AG04450 (cell line): ENCODE measurements at regions not wholly inside any gene's neighbourhood (a gene's known extent, or its start where the extent isn't known, plus 50 kb on each side); places are given as distances from the start of the nearest gene placed in this dataset.

Experiments
- CTCF ChIA-PET: fragments of 300-600, 350-600 bp; formaldehyde crosslinking; extraction: SDS; loops from one replicate; lab custom pipeline; 2022; ENCODE audit warnings: antibody characterized with exemption, inconsistent platforms; lab: Charles Lee
- POLR2A ChIA-PET: fragments of 350-600 bp; formaldehyde crosslinking; extraction: SDS; loops from one replicate; lab custom pipeline; 2021; ENCODE audit warnings: antibody characterized with exemption, inconsistent platforms; lab: Yijun Ruan, JAX
- DNase-seq: peaks from one replicate; pipeline ENCODE4 v3.0.0-alpha.2; 2011; ENCODE audit warnings: low read depth, low spot score
- H3K27ac ChIP-seq: one replicate; pipeline ENCODE4 v1.5.1; 2012; ENCODE audit warnings: low read depth, low read length, control low read depth
- H3K27me3 ChIP-seq: one replicate; pipeline ENCODE4 v1.6.0; 2012; ENCODE audit warnings: low read length; ENCODE audit not compliant: control insufficient read depth, insufficient read depth
- H3K4me3 ChIP-seq: 2 replicates; pipeline ENCODE4 v1.5.1; 2011; ENCODE audit warnings: mild to moderate bottlenecking, low read depth, low read length, control low read depth
- H3K9me3 ChIP-seq: 2 replicates; pipeline ENCODE4 v1.5.1; 2012; ENCODE audit warnings: low read length; ENCODE audit not compliant: control insufficient read depth, insufficient read depth
- CTCF ChIP-seq: IDR thresholded peaks from 2 replicates; pipeline ENCODE4 v1.5.1; 2011; ENCODE audit warnings: low read depth, low read length, control low read depth, inconsistent platforms

- no peak overlapping the region for H3K4me3 ChIP-seq
- no peaks in the 10 kb centered on the region for H3K9me3 ChIP-seq
- TF ChIP-seq CTCF: no peak
- DNase-seq: no peak
- CTCF ChIA-PET: no interaction called here
- H3K27me3 ChIP-seq: no peaks in the 10 kb centered on the region
- POLR2A ChIA-PET: no interaction called here
- H3K27ac ChIP-seq: no peak overlapping the region
Observed at GRCh38 chr6:19663479-19663878, 173.7 kb upstream of the ID4 start.

- no peak for TF ChIP-seq CTCF
- POLR2A ChIA-PET: no interaction called here
Observed at GRCh38 chr6:19664050-19664449, 173.1 kb upstream of the ID4 start.

GRCh38 chr6:19664878-19665612 is 172.1 kb upstream of the ID4 start:
- DNase-seq: no peak
- no peak for TF ChIP-seq CTCF
- ChIA-PET CTCF (interaction anchor here (0.6 kb wide), 1 partner anchor 145 kb away, joined by 3 read pairs; no protein-coding TSS in a partner anchor), POLR2A (no interaction called here)
- Histone ChIP-seq H3K27ac (no peak overlapping the region), H3K9me3 (no peaks in the 10 kb centered on the region), H3K27me3 (no peaks in the 10 kb centered on the region), H3K4me3 (no peak overlapping the region)

More at GRCh38 chr6:19664050-19664449, 173.1 kb upstream of the ID4 start:
- no peaks in the 10 kb centered on the region for H3K9me3 ChIP-seq
- H3K4me3 ChIP-seq: no peak overlapping the region
- H3K27me3 ChIP-seq: no peaks in the 10 kb centered on the region
- H3K27ac ChIP-seq: no peak overlapping the region
- CTCF ChIA-PET: no interaction called here
- no peak for DNase-seq

GRCh38 chr6:19665613-19665909 is 171.6 kb upstream of the ID4 start:
- DNase-seq: no peak
- POLR2A ChIA-PET: no interaction called here
- no peak overlapping the region for H3K27ac ChIP-seq
- H3K27me3 ChIP-seq: no peaks in the 10 kb centered on the region
- CTCF ChIA-PET: interaction anchor here (0.6 kb wide), 1 partner anchor 145 kb away, joined by 3 read pairs; no protein-coding TSS in a partner anchor
- no peak for TF ChIP-seq CTCF
- no peak overlapping the region for H3K4me3 ChIP-seq
- no peaks in the 10 kb centered on the region for H3K9me3 ChIP-seq

GRCh38 chr6:19668710-19669109 is 168.5 kb upstream of the ID4 start:
- no peaks in the 10 kb centered on the region for H3K9me3 ChIP-seq
- DNase-seq: no peak
- no peak for TF ChIP-seq CTCF
- CTCF ChIA-PET: no interaction called here
- H3K4me3 ChIP-seq: no peak overlapping the region
- H3K27ac ChIP-seq: no peak overlapping the region
- no peaks in the 10 kb centered on the region for H3K27me3 ChIP-seq
- POLR2A ChIA-PET: no interaction called here
